IPS-15b (cell line): ENCODE measurements at regions not wholly inside any gene's neighbourhood (a gene's known extent, or its start where the extent isn't known, plus 50 kb on each side); places are given as distances from the start of the nearest gene placed in this dataset.

Experiments
- H3K27me3 ChIP-seq: one replicate; pipeline ENCODE4 v1.6.1; 2013; ENCODE audit warnings: low read length; ENCODE audit not compliant: control insufficient read depth, insufficient read depth
- H3K36me3 ChIP-seq: one replicate; pipeline ENCODE4 v1.6.1; 2013; ENCODE audit warnings: low read length; ENCODE audit not compliant: control insufficient read depth, insufficient read depth
- H3K4me1 ChIP-seq: one replicate; pipeline ENCODE4 v1.6.1; 2013; ENCODE audit warnings: mild to moderate bottlenecking, low read length; ENCODE audit not compliant: control insufficient read depth, insufficient read depth
- H3K4me3 ChIP-seq: one replicate; pipeline ENCODE4 v1.5.1; 2013; ENCODE audit warnings: low read depth, low read length
- H3K9ac ChIP-seq: one replicate; pipeline ENCODE4 v1.6.1; 2013; ENCODE audit warnings: low read depth, mild to moderate bottlenecking, low read length
- H3K9me3 ChIP-seq: one replicate; pipeline ENCODE4 v1.6.1; 2013; ENCODE audit warnings: mild to moderate bottlenecking, low read length; ENCODE audit not compliant: control insufficient read depth, insufficient read depth

GRCh38 chr11:111012491-111012890 is 233.0 kb upstream of the POU2AF2 start:
- H3K4me3 ChIP-seq = no peak overlapping the region
- H3K4me1 ChIP-seq = no peaks in the 10 kb centered on the region

GRCh38 chr11:111011275-111011594 is 234.3 kb upstream of the POU2AF2 start:
- no peaks in the 10 kb centered on the region for H3K9me3 ChIP-seq
- no peaks in the 10 kb centered on the region for H3K27me3 ChIP-seq
- H3K9ac ChIP-seq = no peak overlapping the region
- H3K4me1 ChIP-seq = no peaks in the 10 kb centered on the region
- H3K4me3 ChIP-seq = no peak overlapping the region
- no peaks in the 10 kb centered on the region for H3K36me3 ChIP-seq

More at GRCh38 chr11:111012491-111012890, 233.0 kb upstream of the POU2AF2 start:
- Histone ChIP-seq H3K27me3 (no peaks in the 10 kb centered on the region), H3K9me3 (no peaks in the 10 kb centered on the region), H3K36me3 (no peaks in the 10 kb centered on the region), H3K9ac (no peak overlapping the region)

- H3K4me1 ChIP-seq = peaks cover 6% of the 10 kb centered on the region
These were observed 234.9 kb upstream of the POU2AF2 start for GRCh38 chr11:111010391-111011274.

GRCh38 chr11:111006227-111006626 is 239.3 kb upstream of the POU2AF2 start:
- Histone ChIP-seq H3K9me3 (no peaks in the 10 kb centered on the region), H3K9ac (no peak overlapping the region), H3K27me3 (no peaks in the 10 kb centered on the region), H3K36me3 (no peaks in the 10 kb centered on the region), H3K4me1 (peaks cover 9% of the 10 kb centered on the region), H3K4me3 (no peak overlapping the region)

More at GRCh38 chr11:111010391-111011274, 234.9 kb upstream of the POU2AF2 start:
- no peaks in the 10 kb centered on the region for H3K27me3 ChIP-seq
- no peak overlapping the region for H3K9ac ChIP-seq
- no peaks in the 10 kb centered on the region for H3K9me3 ChIP-seq
- no peak overlapping the region for H3K4me3 ChIP-seq
- H3K36me3 ChIP-seq = no peaks in the 10 kb centered on the region

- Histone ChIP-seq H3K36me3 (no peaks in the 10 kb centered on the region), H3K4me3 (no peak overlapping the region), H3K9me3 (no peaks in the 10 kb centered on the region), H3K27me3 (no peaks in the 10 kb centered on the region), H3K9ac (no peak overlapping the region), H3K4me1 (peaks cover 9% of the 10 kb centered on the region)
These were observed 243.4 kb upstream of the POU2AF2 start for GRCh38 chr11:111001986-111002611.

GRCh38 chr11:111001081-111001430 is 244.5 kb upstream of the POU2AF2 start:
- H3K4me1 ChIP-seq = peaks cover 7% of the 10 kb centered on the region
- no peaks in the 10 kb centered on the region for H3K9me3 ChIP-seq
- no peak overlapping the region for H3K4me3 ChIP-seq
- no peaks in the 10 kb centered on the region for H3K27me3 ChIP-seq
- no peak overlapping the region for H3K9ac ChIP-seq
- H3K36me3 ChIP-seq = no peaks in the 10 kb centered on the region

- Histone ChIP-seq H3K27me3 (no peaks in the 10 kb centered on the region), H3K9ac (no peak overlapping the region), H3K4me3 (no peak overlapping the region), H3K4me1 (peaks cover 2% of the 10 kb centered on the region), H3K36me3 (no peaks in the 10 kb centered on the region), H3K9me3 (no peaks in the 10 kb centered on the region)
These were observed 245.0 kb upstream of the POU2AF2 start for GRCh38 chr11:111000400-111001080.

- Histone ChIP-seq H3K4me3 (no peak overlapping the region), H3K4me1 (peaks cover 3% of the 10 kb centered on the region), H3K27me3 (no peaks in the 10 kb centered on the region), H3K9me3 (no peaks in the 10 kb centered on the region), H3K9ac (no peak overlapping the region), H3K36me3 (no peaks in the 10 kb centered on the region)
These were observed 253.0 kb upstream of the POU2AF2 start for GRCh38 chr11:110992481-110992880.

GRCh38 chr11:110991661-110992355 is 253.7 kb upstream of the POU2AF2 start:
- no peak overlapping the region for H3K9ac ChIP-seq
- H3K9me3 ChIP-seq = no peaks in the 10 kb centered on the region
- no peaks in the 10 kb centered on the region for H3K36me3 ChIP-seq
- H3K4me1 ChIP-seq = peaks cover 3% of the 10 kb centered on the region
- H3K4me3 ChIP-seq = no peak overlapping the region
- H3K27me3 ChIP-seq = no peaks in the 10 kb centered on the region

GRCh38 chr11:110990311-110990710 is 255.2 kb upstream of the POU2AF2 start:
- Histone ChIP-seq H3K4me3 (no peak overlapping the region), H3K36me3 (no peaks in the 10 kb centered on the region), H3K4me1 (peaks cover 3% of the 10 kb centered on the region), H3K9me3 (no peaks in the 10 kb centered on the region), H3K9ac (no peak overlapping the region), H3K27me3 (no peaks in the 10 kb centered on the region)

- H3K27me3 ChIP-seq = no peaks in the 10 kb centered on the region
- no peaks in the 10 kb centered on the region for H3K9me3 ChIP-seq
- H3K4me1 ChIP-seq = peaks cover 3% of the 10 kb centered on the region
- H3K4me3 ChIP-seq = no peak overlapping the region
- no peak overlapping the region for H3K9ac ChIP-seq
- no peaks in the 10 kb centered on the region for H3K36me3 ChIP-seq
These were observed 255.9 kb upstream of the POU2AF2 start for GRCh38 chr11:110989428-110990133.
